Activated CD8-positive, alpha-beta memory T cell treated with anti-CD3 and anti-CD28 coated beads, Interleukin-2, amount 50 U/mL, for 1 hour (primary cell): ENCODE measurements at regions not wholly inside any gene's neighbourhood (a gene's known extent, or its start where the extent isn't known, plus 50 kb on each side); places are given as distances from the start of the nearest gene placed in this dataset.
"Not testable (repeated sequence)": the region's sequence is repeated elsewhere in the genome, so short reads cannot be mapped to it uniquely, and the experiment has no call there.

ENCODE experiments used
- DNase-seq: peaks from one replicate; pipeline ENCODE4 v3.0.0-alpha.2; 2020; ENCODE audit errors: extremely low read depth

DNA sequence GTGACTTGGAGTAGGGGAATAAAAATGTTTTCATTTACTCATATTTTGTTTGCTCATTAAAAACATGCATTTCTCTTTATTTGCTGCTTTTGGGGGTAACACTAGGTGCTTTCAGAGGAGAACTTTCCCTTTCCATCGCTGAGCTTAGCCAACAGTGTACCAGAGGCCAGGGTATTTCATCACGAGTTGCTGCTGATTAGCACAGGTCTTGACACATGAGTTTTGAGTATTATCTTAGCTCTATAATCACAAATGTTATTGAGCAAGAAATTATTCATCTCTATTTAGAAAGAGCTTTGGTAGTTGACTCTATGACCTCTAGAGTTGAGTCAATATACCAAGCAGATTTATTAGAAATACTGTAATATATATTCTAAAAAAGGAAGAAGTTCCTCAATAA is 375.9 kb downstream of the NXPH1 start:
- DNase-seq: no peak

DNA sequence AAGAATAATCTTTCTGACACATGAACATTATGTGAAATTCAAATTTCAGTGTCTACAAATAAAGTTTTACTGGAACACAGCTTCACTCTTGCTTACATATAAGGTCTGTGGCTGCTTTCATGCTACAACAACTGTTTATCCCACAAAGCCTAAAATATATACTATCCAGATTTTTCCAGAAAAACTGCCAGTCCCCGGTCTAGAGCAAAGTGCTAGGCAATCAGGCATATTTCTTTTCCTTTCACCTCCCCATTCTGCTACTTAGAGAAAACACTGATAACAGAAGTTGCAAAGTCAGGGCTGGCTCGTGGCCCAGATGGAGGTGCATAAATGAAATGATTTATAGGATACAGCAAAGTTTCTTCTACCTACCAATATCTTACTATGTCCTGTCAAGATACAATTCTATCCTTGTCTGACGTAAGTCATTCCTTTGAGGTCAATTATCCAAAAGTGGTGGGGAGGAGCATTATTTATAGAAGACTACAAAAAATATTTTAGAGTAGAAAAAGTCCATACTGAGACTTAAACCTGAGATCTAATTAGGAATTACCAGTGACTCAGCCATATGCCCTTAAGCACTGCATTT is 384.1 kb downstream of the NXPH1 start:
- no peak for DNase-seq

DNA sequence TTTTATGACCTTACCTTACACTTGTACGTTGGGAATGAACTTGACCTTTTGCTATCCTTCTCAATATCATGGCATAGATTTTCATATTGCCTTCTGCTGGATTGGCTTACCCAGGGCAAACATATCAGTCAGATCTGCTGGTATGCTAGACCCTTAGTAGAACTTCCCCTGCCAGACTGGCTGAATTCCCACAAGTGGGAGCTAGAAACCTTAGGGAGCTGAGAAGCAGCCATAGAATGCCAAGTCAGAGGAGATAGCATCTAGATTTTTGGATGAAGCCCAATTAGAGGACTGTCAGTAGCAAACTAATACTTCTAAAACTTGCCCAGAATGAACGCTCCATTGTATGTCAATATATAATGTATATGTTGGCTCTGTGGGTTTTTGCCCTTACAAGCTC is 385.0 kb downstream of the NXPH1 start:
- no peak for DNase-seq

DNA sequence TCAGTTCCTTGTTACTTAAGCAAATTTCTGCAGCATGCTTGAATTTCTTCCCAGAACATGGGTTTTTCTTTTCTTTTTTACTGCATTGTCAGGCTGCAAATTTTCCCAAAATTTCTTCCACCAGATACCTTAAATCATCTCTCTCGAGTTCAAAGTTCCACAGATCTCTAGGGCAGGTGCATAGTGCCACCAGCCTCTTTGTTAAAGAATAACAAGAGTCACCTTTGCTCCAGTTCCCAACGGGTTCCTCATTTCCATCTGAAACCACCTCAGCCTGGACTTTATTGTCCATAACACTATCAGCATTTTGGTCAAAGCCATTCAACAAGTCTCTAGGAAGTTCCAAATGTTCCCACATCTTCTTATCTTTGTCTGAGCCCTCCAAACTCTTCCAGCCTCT is 389.2 kb downstream of the NXPH1 start:
- no peak for DNase-seq

DNA sequence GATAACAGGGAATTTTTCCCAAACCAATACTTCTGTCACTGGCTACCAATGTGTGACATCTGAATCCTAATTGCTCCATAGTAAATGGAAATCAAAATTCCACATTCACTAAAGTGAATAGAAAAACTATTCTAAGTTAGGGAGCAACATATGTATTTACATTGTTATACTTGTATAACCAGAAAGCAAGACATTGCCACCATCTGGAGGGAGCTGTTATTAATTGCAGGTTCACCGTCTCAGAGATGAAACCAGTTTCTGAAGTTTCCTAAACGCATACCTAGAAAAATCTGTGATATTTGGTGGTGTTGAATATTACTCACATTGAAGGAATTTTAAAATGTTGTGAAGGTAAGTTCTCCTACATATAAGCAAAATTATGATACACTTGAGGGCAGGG is 390.1 kb downstream of the NXPH1 start:
- no peak for DNase-seq

DNA sequence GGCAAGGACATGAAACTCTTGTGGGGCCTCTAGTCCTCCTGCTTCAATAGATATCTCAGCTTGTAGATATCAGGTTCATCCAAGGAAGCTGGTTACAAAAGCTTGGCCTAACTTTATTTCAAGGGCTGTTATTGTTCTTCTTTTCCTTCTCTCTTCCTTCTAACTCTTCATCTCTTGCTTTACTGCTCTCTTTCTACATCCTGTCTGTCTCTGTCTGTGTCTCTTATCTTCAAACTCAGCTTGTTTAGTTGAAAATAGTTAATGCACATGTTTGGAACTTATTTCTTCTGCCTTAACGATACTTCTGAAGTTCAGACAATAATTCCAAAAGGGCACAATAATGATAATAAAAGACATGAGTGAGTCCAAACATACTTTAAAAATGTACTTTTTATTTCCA is 393.9 kb downstream of the NXPH1 start:
- DNase-seq: no peak

DNA sequence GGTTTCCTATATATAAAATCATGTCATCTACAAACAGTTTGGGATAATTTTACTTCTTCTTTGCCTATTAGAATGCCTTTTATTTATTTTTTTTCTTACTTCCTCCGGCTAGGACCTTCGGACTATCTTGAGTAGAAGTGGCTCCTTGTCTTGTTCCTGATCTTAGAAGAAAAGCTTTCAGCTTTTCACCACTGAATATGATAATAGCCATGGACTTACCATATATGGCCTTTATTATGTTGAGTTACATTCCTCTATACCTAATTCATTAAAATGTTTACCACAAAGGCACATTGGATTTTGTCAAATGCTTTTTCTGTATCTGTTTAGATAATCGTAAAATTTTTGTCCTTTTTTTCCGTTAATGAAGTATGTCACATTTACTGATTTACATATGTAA is 395.7 kb downstream of the NXPH1 start:
- no peak for DNase-seq

DNA sequence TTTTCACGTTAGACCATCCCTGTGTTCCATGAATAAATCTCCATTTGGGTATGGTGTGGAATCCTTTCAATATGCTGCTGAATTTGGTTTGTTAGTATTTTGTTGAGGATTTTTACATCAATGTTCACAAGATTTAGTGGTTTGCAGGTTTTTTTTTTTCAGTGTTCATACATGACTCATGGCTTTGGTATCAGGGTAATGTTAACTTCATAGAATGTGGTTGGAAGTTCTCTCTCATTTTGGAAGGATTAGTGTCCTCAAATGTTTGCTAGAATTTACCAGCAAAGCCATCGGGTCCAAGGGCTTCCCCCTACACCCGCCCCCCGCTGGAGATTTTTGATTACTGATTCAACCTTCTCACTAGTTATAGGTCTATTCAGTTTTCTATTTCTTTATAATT is 398.0 kb downstream of the NXPH1 start:
- DNase-seq: no peak

DNA sequence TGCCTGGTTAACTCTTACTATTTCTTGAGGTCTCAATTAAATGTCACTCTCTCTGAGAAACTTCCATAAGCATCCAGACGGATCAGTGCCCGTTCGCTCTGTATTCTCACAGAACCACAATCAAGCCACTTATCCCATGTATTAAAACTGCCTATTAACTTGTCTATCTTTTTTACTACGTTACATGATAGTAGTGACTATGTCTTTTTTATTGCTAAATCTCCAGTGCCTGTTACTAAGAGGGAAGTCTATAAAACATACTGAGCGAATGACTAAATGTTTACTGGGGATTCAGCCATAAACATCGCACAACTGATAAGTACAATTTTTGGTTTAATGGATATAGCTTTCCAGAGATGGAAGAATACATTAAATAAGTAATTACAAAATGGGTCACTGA is 399.9 kb downstream of the NXPH1 start:
- no peak for DNase-seq

DNA sequence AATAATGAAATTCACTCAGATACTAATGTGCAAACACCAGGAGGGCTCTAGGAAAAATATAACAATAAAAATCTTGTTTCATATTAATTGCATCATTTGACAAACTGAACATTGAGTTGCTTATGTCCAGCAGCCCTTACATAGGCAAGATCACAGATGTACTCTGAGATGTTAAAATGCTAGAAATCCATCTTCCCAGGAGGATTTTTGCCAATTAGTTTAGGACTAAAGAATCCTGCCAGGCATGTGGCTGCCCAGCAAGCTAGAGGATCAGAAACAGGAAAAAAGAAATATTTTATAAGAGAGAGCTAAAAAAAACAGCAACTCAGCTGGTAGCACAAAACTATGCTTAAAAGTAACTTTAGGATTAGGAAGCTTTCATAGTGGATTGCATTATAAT is 407.8 kb downstream of the NXPH1 start:
- DNase-seq: no peak

DNA sequence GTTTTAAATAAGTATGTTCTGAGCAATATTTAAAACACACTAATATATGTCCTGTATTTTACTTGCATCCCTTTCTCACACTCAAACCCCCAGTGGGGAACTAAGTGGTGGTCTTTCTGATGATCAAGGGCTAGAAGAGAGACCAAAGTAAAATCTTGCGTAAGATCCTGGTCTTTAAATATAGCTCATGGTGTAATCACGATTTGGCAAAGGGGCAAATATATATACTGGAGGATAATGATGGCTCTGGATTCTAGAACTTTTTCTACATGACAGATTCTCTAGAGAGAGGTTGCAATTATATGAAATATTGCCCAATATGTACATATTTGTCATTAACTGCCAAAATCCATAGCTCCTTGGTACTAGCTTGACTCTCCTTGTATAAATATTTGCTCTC is 438.3 kb downstream of the NXPH1 start:
- DNase-seq: no peak

DNA sequence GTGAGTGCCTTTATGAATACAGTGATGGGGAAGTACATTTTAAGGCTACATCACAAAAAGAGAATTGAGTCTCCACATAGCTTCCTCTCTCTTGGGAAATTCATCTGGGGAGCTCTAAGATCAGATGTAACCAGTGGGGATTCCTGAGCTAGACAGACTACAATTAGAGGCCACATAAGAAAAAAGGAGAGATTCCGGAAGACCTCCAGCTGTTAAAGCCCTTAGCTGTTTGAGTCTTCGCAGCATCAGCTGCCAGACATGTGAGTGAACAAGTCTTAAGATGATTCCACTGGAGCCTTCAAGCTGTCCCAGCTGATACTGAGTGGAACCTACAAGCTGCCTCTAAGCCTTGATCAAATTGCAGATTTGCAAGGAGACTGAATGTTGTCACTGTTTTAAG is 448.5 kb downstream of the NXPH1 start:
- DNase-seq: no peak

DNA sequence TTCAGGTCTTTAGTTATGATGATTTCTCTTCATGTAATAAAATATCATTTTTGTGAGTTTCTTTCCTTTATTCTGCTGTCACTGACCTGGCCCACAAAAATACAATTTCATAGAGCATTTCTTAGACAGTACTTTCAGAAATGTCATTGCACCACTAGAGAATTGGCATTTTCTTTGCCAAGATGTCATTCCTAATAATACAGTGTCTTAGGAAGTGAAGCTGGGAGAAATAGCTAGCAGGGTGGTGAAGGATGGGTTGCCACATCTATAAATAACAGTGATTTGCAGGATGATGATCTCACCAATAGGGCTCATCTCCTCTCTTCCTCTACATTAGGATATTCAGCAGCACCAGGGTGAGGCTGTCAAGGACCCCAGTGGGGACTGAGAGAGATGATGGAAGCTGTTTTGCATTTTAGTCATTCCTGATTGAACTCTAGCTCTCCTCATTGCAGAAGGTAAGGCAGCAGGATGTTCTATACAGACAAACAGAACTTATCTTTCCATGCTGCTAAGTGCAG is 452.1 kb downstream of the NXPH1 start:
- no peak for DNase-seq

DNA sequence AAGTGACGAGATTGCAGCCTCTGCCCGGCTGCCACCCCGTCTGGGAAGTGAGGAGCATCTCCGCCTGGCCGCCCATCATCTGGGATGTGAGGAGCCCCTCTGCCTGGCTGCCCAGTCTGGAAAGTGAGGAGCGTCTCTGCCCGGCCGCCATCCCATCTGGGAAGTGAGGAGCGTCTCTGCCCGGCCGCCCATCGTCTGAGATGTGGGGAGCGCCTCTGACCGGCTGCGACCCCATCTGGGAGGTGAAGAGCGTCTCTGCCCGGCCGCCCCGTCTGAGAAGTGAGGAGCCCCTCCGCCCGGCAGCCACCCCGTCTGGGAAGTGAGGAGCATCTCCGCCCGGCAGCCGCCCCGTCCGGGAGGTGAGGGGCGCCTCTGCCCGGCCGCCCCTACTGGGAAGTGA is 456.9 kb downstream of the NXPH1 start:
- not testable (repeated sequence) for DNase-seq

DNA sequence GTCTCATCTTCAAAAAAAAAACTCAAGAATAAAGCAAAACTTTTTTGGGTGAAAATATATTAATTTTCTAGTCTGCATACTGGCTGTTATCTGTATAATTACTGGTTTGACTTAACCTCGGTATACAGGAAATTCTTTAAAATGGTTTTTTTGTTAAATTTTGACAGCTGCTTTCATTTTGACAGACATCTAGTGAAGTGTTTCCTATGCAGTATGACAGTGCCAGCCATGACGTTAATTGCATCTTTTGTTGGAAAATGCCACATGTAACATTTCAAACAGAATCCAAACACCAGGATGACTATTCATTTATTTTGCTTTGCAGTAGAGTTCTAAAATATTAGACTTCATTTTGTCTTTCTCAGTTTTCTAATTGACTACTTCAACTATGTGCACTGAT is 460.4 kb downstream of the NXPH1 start:
- DNase-seq: no peak

DNA sequence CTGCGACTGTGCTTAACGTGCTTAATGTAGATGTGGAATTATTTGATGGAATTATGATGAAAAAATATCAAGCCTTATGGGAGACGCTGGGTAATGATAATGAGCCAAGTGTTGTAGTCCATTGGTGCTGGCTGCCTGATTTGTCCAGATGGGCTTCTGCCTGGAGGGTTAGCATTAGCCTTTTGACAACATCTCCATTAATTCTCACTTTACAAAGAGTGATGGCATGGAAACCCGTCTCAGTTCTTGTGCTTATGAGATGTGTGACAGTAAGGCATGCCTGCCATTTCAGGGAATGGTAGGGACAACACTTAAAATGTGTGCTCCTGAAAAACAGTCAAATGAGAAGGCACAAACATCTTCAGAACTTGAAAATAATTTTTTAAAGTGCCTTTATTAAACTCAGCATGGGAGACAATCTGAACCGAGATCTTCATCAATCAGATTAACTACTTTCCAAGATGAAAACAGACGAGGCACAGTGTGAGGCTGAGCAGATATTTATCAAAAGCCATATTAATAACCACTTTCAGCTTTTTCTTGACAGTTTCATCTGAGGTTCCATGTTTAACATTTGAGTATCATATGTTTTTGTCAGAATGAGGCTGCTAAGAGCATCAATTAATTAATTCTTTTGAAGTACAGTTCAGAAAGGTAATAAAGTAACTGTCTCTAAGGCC is 473.1 kb downstream of the NXPH1 start:
- no peak for DNase-seq

DNA sequence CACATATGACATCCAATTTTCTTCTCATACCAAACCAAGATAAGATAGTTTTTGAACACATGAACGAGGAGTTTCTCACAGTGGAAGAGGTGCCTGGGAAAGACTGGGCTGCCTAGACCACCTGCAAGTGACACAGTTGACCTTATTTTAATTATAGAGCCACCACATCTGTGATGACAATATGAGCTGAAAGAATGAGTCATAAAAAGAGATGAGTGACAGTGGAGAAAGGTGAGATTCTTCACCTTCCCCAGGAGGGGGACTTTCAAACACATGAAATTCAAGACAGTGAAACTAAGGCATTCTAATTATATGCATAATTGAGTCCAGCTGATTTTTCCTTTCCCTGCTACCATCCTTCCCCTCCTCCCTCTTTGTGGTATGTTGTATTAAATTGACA is 475.5 kb downstream of the NXPH1 start:
- DNase-seq: no peak

DNA sequence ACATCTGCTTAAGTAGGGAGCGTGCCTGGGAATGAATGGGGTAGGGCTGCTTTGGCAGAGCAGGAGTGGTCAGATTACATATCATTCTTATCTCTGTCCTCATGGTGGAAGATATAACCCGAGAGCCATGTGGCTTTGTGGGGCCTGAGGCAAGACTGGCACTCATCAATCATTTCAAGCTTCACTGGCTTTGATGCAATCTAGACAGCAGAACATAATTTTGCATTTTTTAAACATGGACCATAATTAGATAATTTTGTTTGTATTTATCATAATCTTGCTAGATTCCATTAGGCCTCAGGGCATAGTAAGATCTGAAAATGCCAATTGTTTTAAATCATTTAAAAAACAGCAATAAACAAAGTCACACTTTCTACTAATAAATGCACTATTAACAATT is 480.3 kb downstream of the NXPH1 start:
- no peak for DNase-seq

DNA sequence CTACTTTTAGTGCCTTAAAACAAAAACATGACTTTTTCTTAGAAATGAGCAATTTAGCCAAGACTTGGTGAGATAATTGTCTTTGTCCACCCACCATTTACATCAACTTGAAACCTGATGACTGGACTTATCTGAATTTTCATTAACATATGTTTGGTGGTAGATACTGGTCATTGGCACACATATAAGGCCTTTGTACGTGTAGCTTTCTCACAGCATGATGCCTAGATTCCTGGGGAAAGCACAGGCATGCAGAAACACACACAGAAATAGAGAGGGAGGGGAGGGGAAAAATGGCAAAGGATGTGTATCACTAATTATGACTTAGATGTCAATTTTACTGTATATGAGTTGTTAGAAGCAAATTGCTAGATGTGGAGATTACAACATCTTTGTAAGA is 488.4 kb downstream of the NXPH1 start:
- no peak for DNase-seq

DNA sequence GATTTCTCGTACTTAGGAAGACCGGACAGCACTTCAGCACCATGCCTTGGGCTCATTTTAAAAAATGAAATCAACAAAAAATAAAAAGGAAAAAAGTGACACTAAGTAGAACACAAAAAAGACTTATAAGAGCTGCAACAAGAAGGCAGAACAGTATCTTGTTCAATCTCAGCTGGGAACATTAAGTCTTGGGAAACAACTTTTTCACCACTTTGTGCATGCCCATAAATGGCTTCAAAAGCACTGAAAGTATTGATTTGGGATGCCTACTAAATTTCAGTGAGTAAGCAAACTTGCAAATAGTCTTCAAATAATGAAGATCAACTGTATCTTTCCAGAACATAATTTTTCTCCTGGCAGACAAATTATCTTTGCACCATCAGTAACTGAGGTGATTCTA is 489.3 kb downstream of the NXPH1 start:
- no peak for DNase-seq

DNA sequence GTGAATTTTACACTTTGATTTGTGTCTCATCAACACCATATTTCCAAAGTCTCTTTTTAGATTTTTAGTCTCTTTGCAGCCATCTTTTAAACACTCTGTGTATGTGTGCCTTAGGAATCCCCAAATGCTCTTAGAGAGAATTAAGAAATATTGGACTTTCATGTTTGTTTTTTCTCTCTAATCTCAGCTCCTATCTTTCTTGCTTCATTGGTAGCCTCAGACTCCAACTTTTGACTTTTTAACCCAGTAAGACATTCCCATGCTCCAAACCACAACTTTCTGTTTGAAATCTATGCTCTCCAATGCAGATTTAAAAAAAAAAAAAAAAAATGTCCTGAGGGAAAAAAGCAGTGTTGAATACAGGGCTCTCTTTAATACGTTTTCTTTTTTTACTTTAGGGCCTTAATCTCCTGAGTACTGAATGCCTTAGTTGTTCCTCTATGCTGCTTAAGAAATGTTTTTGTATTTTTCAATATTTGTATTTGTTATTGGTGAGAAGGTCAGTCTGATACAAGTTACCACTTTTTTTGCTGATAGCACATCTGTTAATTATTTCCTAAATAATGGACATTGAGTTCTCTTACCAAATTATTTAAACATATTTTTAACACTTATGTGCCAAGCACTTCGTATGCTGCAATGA is 489.9 kb downstream of the NXPH1 start:
- DNase-seq: no peak

DNA sequence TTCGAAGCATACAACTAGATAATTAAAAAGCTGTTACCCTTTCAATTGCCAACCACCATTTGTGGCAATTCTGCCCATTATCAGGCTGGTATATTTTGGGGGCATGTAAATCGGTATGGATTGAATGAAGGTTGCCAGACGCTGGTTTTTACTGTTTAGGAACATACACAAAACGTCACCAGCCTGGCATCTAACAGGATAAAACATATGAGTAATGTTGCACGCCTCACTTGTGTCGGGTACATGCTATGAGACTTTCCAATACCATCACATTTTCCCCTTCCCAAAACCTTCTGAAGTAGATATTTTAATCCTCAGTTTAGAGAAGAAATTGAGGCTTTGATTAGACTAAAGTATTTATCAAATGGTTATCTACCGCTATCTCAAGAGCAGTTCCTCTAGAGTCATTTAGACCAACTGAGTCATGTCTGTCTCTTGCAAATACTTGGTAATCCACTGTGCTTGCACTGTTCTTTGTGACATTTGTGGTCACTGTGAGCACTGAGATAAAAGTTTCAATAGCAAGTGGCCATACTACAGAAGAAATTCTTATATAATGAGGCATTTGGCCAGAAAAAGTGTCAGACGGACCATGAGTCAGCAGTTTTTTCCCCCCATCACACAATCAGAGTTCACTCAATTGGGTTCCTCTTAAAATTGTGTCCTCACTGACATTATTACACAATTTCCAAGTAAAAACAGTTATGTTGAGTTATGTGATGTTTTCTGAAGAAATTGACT is 498.7 kb downstream of the NXPH1 start:
- DNase-seq: no peak

DNA sequence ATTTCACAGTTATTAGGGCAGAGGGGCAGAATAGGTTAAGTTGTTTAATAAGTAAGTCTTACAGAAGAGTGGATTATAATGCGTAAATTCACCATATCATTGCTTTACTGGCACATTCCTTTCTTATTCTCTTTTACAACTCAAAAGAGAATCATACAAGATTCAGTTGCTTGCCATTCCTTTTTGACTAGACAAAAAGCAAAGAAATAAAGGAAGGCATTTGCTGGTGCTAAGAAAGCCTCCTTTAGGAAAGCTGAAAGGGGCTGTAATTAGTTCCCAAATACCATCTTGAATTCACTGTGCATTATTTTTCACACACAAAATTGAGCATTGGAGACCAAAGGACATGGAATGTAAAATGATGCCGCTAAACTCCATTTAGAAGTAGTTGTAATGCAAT is 499.3 kb downstream of the NXPH1 start:
- DNase-seq: no peak
